PC-3 (cell line): ENCODE measurements at regions not wholly inside any gene's neighbourhood (a gene's known extent, or its start where the extent isn't known, plus 50 kb on each side); places are given as distances from the start of the nearest gene placed in this dataset.

Experiments used
- ATAC-seq: fragments of 200-7000 bp; cut with Tn5 transposase; 2 replicates; pipeline ENCODE4 v1.9.1; 2020; ENCODE audit warnings: mild to moderate bottlenecking, moderate library complexity
- BruUV-seq: library from RNA; stranded (reverse); fragments of 400-500 nt; replicated peaks from 2 replicates; lab custom pipeline; 2021; lab: Mats Ljungman, UMichigan
- CTCF ChIA-PET: fragments of 300-600 bp; sonication (Branson Sonifier 250); formaldehyde crosslinking; loops from one replicate; lab custom pipeline; 2022; ENCODE audit warnings: antibody characterized with exemption; lab: Charles Lee
- POLR2A ChIA-PET: fragments of 300-600 bp; sonication (Branson Sonifier 250); formaldehyde crosslinking; loops from one replicate; lab custom pipeline; 2022; ENCODE audit warnings: antibody characterized with exemption; ENCODE audit not compliant: unreplicated experiment; lab: Charles Lee
- DNase-seq: peaks from one replicate; pipeline ENCODE4 v3.0.0-alpha.2; 2015
- H2AFZ ChIP-seq: fragments of 300-600 bp; sonication (generic); 2 replicates; pipeline ENCODE4 v1.6.0; 2016; ENCODE audit warnings: antibody characterized with exemption, low read length
- H3F3A ChIP-seq: fragments of 300-600 bp; sonication (generic); one replicate; pipeline ENCODE4 v1.6.0; 2017; ENCODE audit warnings: antibody characterized with exemption, low read length, control low read depth, mild to moderate bottlenecking; ENCODE audit not compliant: unreplicated experiment
- H3K27ac ChIP-seq: fragments of 300-600 bp; sonication (generic); 2 replicates; pipeline ENCODE4 v1.5.1; 2016; ENCODE audit warnings: mild to moderate bottlenecking, low read length
- H3K27me3 ChIP-seq: fragments of 300-600 bp; sonication (generic); 2 replicates; pipeline ENCODE4 v1.6.1; 2016; ENCODE audit warnings: low read length, mixed read lengths
- H3K36me3 ChIP-seq: fragments of 300-600 bp; sonication (generic); 2 replicates; pipeline ENCODE4 v1.6.1; 2016; ENCODE audit warnings: low read depth, mixed run types, low read length, mixed read lengths
- H3K4me1 ChIP-seq: fragments of 300-600 bp; sonication (generic); 2 replicates; pipeline ENCODE4 v1.5.1; 2016; ENCODE audit warnings: low read length; ENCODE audit not compliant: insufficient read depth
- H3K4me2 ChIP-seq: fragments of 300-600 bp; sonication (generic); 2 replicates; pipeline ENCODE4 v1.6.0; 2016; ENCODE audit warnings: low read length
- H3K4me3 ChIP-seq: fragments of 300-600 bp; sonication (generic); 2 replicates; pipeline ENCODE4 v1.5.1; 2016; ENCODE audit warnings: mild to moderate bottlenecking, low read length, mixed read lengths
- H3K79me2 ChIP-seq: fragments of 300-600 bp; sonication (generic); 2 replicates; pipeline ENCODE4 v1.6.1; 2017; ENCODE audit warnings: low read length, mixed read lengths
- H3K9ac ChIP-seq: fragments of 300-600 bp; sonication (generic); 2 replicates; pipeline ENCODE4 v1.6.0; 2016; ENCODE audit warnings: mild to moderate bottlenecking, low read length
- H3K9me2 ChIP-seq: fragments of 300-600 bp; sonication (generic); replicated peaks from 2 replicates; pipeline ENCODE4 v1.6.1; 2016; ENCODE audit warnings: mixed run types, low read length, mixed read lengths
- H3K9me3 ChIP-seq: fragments of 300-600 bp; sonication (generic); 2 replicates; pipeline ENCODE4 v1.6.1; 2016; ENCODE audit warnings: low read length, mixed read lengths
- H4K20me1 ChIP-seq: fragments of 300-600 bp; sonication (generic); 2 replicates; pipeline ENCODE4 v1.6.1; 2016; ENCODE audit warnings: low read length, mixed read lengths
- CTCF ChIP-seq: fragments of 300-600 bp; sonication (generic); conservative IDR thresholded peaks from 2 replicates; pipeline ENCODE4 v1.5.1; 2017; ENCODE audit warnings: antibody characterized with exemption, low read depth, mild to moderate bottlenecking, low read length
- EZH2 ChIP-seq: fragments of 300-600 bp; sonication (generic); IDR thresholded peaks from one replicate; pipeline ENCODE4 v1.6.1; 2017; ENCODE audit warnings: antibody characterized with exemption, mild to moderate bottlenecking, low read length; ENCODE audit not compliant: unreplicated experiment
- EZH2phosphoT487 ChIP-seq: fragments of 300-600 bp; sonication (generic); IDR thresholded peaks from 2 replicates; pipeline ENCODE4 v1.6.1; 2018; ENCODE audit warnings: mild to moderate bottlenecking, antibody characterized with exemption, low read length, borderline replicate concordance
- intact Hi-C: fragments of 100-400 bp; cut with micrococcal nuclease; formaldehyde crosslinking; loops from 2 replicates; pipeline ENCODE4 v1.9.0; 2023

GRCh38 chrX:16462912-16463311 lies 187.0 kb upstream of the S100G start:
- CTCF ChIA-PET = no interaction called here
- no peaks in the 10 kb centered on the region for H3F3A ChIP-seq
- no peak overlapping the region for H3K9ac ChIP-seq
- H3K27ac ChIP-seq = no peak overlapping the region
- no peaks in the 10 kb centered on the region for H3K27me3 ChIP-seq
- DNase-seq = no peak
- TF ChIP-seq EZH2 = no peak
- no peak for TF ChIP-seq CTCF
- no peak for TF ChIP-seq EZH2phosphoT487
- no peaks in the 10 kb centered on the region for H4K20me1 ChIP-seq
- H3K4me3 ChIP-seq = no peak overlapping the region
- POLR2A ChIA-PET = no interaction called here
- no peak for ATAC-seq
- no peaks in the 10 kb centered on the region for H3K9me2 ChIP-seq
- BruUV-seq = no TSS peak
- intact Hi-C loops = no loop called here
- H3K4me1 ChIP-seq = peaks cover 31% of the 10 kb centered on the region
- H3K79me2 ChIP-seq = no peaks in the 10 kb centered on the region
- no peaks in the 10 kb centered on the region for H3K9me3 ChIP-seq
- H3K36me3 ChIP-seq = no peaks in the 10 kb centered on the region
- no peak overlapping the region for H3K4me2 ChIP-seq
- no peak overlapping the region for H2AFZ ChIP-seq

GRCh38 chrX:16464369-16464768 lies 185.6 kb upstream of the S100G start:
- no peak for DNase-seq
- no peaks in the 10 kb centered on the region for H3K27me3 ChIP-seq
- POLR2A ChIA-PET = no interaction called here
- ATAC-seq = no peak
- H3K4me3 ChIP-seq = no peak overlapping the region
- no peak overlapping the region for H3K27ac ChIP-seq
- CTCF ChIA-PET = no interaction called here
- H3F3A ChIP-seq = no peaks in the 10 kb centered on the region
- no peaks in the 10 kb centered on the region for H3K9me3 ChIP-seq
- H3K79me2 ChIP-seq = no peaks in the 10 kb centered on the region
- TF ChIP-seq CTCF = no peak
- no peak for TF ChIP-seq EZH2
- TF ChIP-seq EZH2phosphoT487 = no peak
- BruUV-seq = no TSS peak
- no peaks in the 10 kb centered on the region for H4K20me1 ChIP-seq
- no peak overlapping the region for H3K9ac ChIP-seq
- H3K9me2 ChIP-seq = no peaks in the 10 kb centered on the region
- peaks cover 32% of the 10 kb centered on the region for H3K4me1 ChIP-seq
- intact Hi-C loops = no loop called here
- no peak overlapping the region for H3K4me2 ChIP-seq
- no peaks in the 10 kb centered on the region for H3K36me3 ChIP-seq
- H2AFZ ChIP-seq = no peak overlapping the region

- no peaks in the 10 kb centered on the region for H3K36me3 ChIP-seq
- H3F3A ChIP-seq = no peaks in the 10 kb centered on the region
- no peaks in the 10 kb centered on the region for H3K27me3 ChIP-seq
- ATAC-seq (no peak), DNase-seq (peak; percentile 21)
- H3K4me2 ChIP-seq = no peak overlapping the region
- BruUV-seq = no TSS peak
- H3K4me3 ChIP-seq = no peak overlapping the region
- POLR2A ChIA-PET = no interaction called here
- intact Hi-C loops = no loop called here
- H3K9me2 ChIP-seq = no peaks in the 10 kb centered on the region
- CTCF ChIA-PET = no interaction called here
- TF ChIP-seq EZH2phosphoT487 (no peak), CTCF (no peak), EZH2 (no peak)
- 0 out of 2 replicates have a peak overlapping the region, but pooled peaks have one; percentile 84 for H3K9ac ChIP-seq
- H3K79me2 ChIP-seq = no peaks in the 10 kb centered on the region
- no peak overlapping the region for H2AFZ ChIP-seq
- H3K27ac ChIP-seq = peak overlapping the region; percentile 100
- no peaks in the 10 kb centered on the region for H4K20me1 ChIP-seq
- H3K9me3 ChIP-seq = no peaks in the 10 kb centered on the region
- H3K4me1 ChIP-seq = peaks cover 32% of the 10 kb centered on the region
Observed at GRCh38 chrX:16465081-16465876, 184.7 kb upstream of the S100G start.
